OCI-LY3 (cell line): ENCODE measurements at regions not wholly inside any gene's neighbourhood (a gene's known extent, or its start where the extent isn't known, plus 50 kb on each side); places are given as distances from the start of the nearest gene placed in this dataset.

Experiments
- CTCF ChIP-seq: fragments of 200-600, 300-600 bp; sonication (generic); IDR thresholded peaks from 2 replicates; pipeline ENCODE4 v1.5.1; 2014; ENCODE audit warnings: antibody characterized with exemption, low read length, low read depth
- EZH2phosphoT487 ChIP-seq: fragments of 200-600 bp; shearing (Covaris generic); IDR thresholded peaks from 2 replicates; pipeline ENCODE4 v1.6.1; 2018; ENCODE audit warnings: antibody characterized with exemption, mixed run types, low read depth

- TF ChIP-seq CTCF (no peak), EZH2phosphoT487 (no peak)
These were observed 284.7 kb downstream of the IRS1 start for GRCh38 chr2:226514895-226515294.
